GM21717 (cell line): ENCODE measurements at regions not wholly inside any gene's neighbourhood (a gene's known extent, or its start where the extent isn't known, plus 50 kb on each side); places are given as distances from the start of the nearest gene placed in this dataset.
"Not testable (repeated sequence)": the region's sequence is repeated elsewhere in the genome, so short reads cannot be mapped to it uniquely, and the experiment has no call there.

Experiments
- ATAC-seq: cut with Tn5 transposase; IDR thresholded peaks from one replicate; pipeline ENCODE4 v1.9.1; 2021; ENCODE audit warnings: mild to moderate bottlenecking, moderate library complexity; ENCODE audit not compliant: unreplicated experiment

DNA sequence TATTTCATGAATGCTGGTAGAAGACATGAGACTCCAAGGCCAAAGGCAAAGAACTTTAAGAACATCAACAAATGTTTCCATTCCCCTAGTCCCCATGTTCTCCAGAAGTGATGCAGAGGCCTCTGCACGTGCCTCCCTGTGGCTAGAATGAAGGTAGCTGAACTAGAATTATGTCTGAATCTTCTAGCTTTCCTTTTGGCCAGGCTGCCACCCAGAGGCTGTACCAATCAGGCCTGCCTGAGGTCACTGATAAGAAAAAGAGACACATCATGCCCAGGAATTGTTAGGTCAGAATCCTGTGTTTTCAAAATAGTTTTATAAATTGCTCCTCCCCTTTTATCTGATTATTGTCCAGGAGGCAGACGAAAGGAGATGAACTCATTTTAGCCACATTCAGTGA is 188.0 kb upstream of the SLC16A7 start:
- no peak for ATAC-seq

GRCh38 chr12:59405992-59406391 is 189.8 kb upstream of the SLC16A7 start:
- no peak for ATAC-seq

- no peak for ATAC-seq
Measured at GRCh38 chr12:59404109-59404650, 191.6 kb upstream of the SLC16A7 start.

GRCh38 chr12:59403259-59403932 is 192.4 kb upstream of the SLC16A7 start:
- no peak for ATAC-seq

GRCh38 chr12:59401862-59402261 is 194.0 kb upstream of the SLC16A7 start:
- no peak for ATAC-seq

- ATAC-seq = no peak
Measured at GRCh38 chr12:59398164-59398563, 197.7 kb upstream of the SLC16A7 start.

DNA sequence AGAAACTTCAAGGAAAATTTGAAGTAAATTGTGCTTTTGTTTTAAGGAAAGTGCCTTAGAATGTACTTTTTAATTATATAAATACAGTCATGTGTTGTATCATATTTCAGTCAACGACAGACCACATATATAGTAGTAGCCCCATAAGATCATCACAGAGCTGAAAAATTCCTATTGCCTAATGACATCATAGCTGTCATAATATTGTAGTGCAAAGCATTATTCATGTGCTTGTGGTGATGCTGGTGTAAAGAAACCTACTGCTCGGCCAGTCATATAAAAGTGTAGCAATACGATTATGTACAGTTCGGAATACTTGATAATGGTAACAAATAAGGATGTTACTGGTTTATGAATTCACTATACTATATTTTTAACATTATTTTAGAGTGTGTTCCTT is 198.9 kb upstream of the SLC16A7 start:
- no peak for ATAC-seq

- no peak for ATAC-seq
Measured at GRCh38 chr12:59396519-59396918, 199.3 kb upstream of the SLC16A7 start.

DNA sequence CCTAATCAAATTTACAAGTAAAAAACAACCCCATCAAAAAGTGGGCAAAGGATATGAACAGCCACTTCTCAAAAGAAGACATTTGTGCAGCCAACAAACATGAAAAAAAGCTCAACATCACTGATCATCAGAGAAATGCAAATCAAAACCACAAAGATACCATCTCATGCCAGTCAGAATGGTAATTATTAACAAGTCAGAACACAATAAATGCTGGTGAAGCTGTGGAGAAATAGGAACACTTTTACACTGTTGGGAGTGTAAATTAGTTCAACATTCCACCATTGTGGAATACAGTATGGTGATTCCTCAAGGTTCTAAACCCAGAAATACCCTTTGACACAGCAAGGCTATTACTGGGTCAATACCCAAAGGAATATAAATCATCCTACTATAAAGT is 200.5 kb upstream of the SLC16A7 start:
- ATAC-seq = not testable (repeated sequence)

DNA sequence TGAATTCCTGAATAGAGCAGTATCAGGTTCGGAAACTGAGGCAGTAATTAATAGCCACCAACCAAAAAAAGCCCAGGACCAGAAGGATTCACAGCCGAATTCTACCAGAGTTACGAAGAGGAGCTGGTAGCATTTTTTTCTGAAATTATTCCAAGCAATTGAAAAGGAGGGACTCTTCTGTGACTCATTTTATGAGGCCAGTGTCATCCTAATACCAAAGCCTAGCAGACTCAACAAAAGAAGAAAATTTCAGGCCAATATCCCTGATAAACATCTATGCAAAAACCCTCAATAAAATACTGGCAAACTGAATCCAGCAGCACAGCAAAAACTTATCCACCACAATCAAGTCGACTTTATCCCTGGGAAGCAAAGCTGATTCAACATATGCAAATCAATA is 202.3 kb upstream of the SLC16A7 start:
- no peak for ATAC-seq

DNA sequence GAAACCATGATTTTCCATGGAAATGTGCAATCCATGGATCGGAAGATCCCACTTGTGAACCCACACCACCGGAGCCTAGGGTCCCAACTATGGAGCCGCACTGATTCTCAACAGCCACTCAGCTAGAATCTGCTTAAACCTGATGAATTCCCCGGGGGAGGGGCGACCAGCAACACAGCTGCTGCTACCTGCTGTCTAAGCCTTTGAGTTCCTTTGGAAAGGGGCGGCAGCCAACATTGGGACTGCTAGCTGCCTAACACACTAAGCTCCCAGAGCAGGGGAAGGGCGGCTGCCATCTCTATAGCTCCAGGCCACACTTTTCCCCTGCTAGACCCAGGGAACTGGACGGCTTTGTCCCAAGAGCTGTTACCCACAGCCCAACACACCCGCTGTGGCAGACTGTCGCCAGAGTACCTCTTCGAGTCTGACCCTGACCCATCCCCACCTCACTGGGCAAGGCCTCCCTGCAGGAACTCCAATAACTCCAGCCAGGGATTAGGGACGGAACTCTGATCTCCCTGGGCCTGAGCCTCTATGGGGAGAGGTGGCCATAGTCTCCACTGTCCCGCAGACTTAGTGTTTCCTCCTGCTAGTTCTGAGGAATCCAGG is 205.8 kb upstream of the SLC16A7 start:
- ATAC-seq = no peak

GRCh38 chr12:59388694-59389093 is 207.1 kb upstream of the SLC16A7 start:
- no peak for ATAC-seq

- no peak for ATAC-seq
Measured at GRCh38 chr12:59388176-59388575, 207.7 kb upstream of the SLC16A7 start.

GRCh38 chr12:59386236-59386635 is 209.6 kb upstream of the SLC16A7 start:
- no peak for ATAC-seq

- ATAC-seq = no peak
Measured at GRCh38 chr12:59383079-59383822, 212.6 kb upstream of the SLC16A7 start.

- ATAC-seq = no peak
Measured at GRCh38 chr12:59382282-59383078, 213.3 kb upstream of the SLC16A7 start.

DNA sequence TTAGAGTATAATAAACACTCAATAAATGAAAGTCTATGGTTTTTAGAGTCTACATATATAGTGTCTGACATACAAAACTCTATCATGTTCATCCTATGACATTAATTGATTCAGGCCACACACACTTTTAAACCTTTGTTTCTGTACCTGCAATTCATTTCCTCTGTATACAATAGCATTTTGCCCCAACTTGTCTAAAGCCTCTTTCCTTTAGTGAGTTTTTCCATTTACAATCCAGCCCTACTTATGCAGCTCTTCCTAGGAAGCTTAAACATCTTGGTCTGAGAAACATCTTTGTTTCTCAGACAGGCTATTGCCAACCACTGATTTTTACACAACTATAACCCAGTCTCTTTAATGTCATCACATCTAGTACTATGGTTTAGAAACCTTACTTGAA is 214.7 kb upstream of the SLC16A7 start:
- ATAC-seq = no peak

GRCh38 chr12:59375633-59376032 is 220.2 kb upstream of the SLC16A7 start:
- ATAC-seq = no peak

- ATAC-seq = no peak
Measured at GRCh38 chr12:59374783-59375182, 221.0 kb upstream of the SLC16A7 start.

- no peak for ATAC-seq
Measured at GRCh38 chr12:59372956-59373355, 222.9 kb upstream of the SLC16A7 start.

- no peak for ATAC-seq
Measured at GRCh38 chr12:59370933-59371332, 224.9 kb upstream of the SLC16A7 start.
